H1 (cell line): ENCODE measurements at regions not wholly inside any gene's neighbourhood (a gene's known extent, or its start where the extent isn't known, plus 50 kb on each side); places are given as distances from the start of the nearest gene placed in this dataset.

Experiments used
- CTCF ChIA-PET: fragments of 300-600 bp; sonication (Branson Sonifier 250); formaldehyde crosslinking; loops from one replicate; lab custom pipeline; 2021; ENCODE audit not compliant: partially characterized antibody; lab: Charles Lee
- POLR2A ChIA-PET: fragments of 300-600 bp; sonication (Branson Sonifier 250); formaldehyde crosslinking; loops from one replicate; lab custom pipeline; 2021; ENCODE audit warnings: inconsistent platforms; ENCODE audit not compliant: partially characterized antibody; lab: Charles Lee
- DNase-seq, 2 experiments: peaks; one replicate each; pipeline versions ENCODE4 v3.0.0 to v3.0.0-alpha.2; 2010 to 2022; ENCODE audit warnings: low spot score in 2 of 2, low read depth in 1 of 2, mixed read lengths in 1 of 2
- FAIRE-seq: peaks from 2 replicates; lab custom pipeline; 2011; peaks lifted over from hg19 to GRCh38; lab: Jason Lieb, UNC
- H2AFZ ChIP-seq: 2 replicates; pipeline ENCODE4 v1.8.1; 2012; ENCODE audit warnings: low read length, inconsistent platforms
- H2AK5ac ChIP-seq: 2 replicates; pipeline ENCODE4 v1.6.1; 2013; ENCODE audit warnings: low read depth, low read length
- H2BK120ac ChIP-seq: replicated peaks from 2 replicates; pipeline ENCODE3; 2013; ENCODE audit warnings: low read depth, low read length, inconsistent platforms
- H2BK12ac ChIP-seq: 2 replicates; pipeline ENCODE4 v1.6.1; 2013; ENCODE audit warnings: low read depth, low read length
- H2BK15ac ChIP-seq: 2 replicates; pipeline ENCODE4 v1.6.1; 2013; ENCODE audit warnings: low read length
- H2BK20ac ChIP-seq: 2 replicates; pipeline ENCODE4 v1.6.1; 2013; ENCODE audit warnings: low read length
- H2BK5ac ChIP-seq: 2 replicates; pipeline ENCODE4 v1.6.1; 2013; ENCODE audit warnings: low read depth, low read length
- H3K14ac ChIP-seq: 2 replicates; pipeline ENCODE4 v1.6.1; 2013; ENCODE audit warnings: inconsistent platforms; ENCODE audit not compliant: insufficient read length
- H3K18ac ChIP-seq: 2 replicates; pipeline ENCODE4 v1.6.1; 2013; ENCODE audit warnings: low read length; ENCODE audit errors: extremely low read depth
- H3K23ac ChIP-seq: 2 replicates; pipeline ENCODE4 v1.6.1; 2013; ENCODE audit warnings: inconsistent platforms; ENCODE audit not compliant: insufficient read length
- H3K23me2 ChIP-seq: 2 replicates; pipeline ENCODE4 v1.6.1; 2013; ENCODE audit warnings: low read depth, low read length
- H3K27ac ChIP-seq: 2 replicates; pipeline ENCODE4 v1.6.1; 2011; ENCODE audit warnings: low read depth, low read length, inconsistent platforms
- H3K27me3 ChIP-seq, 4 experiments: replicated peaks in 1 of 4; 1 replicate in 1 of 4; 2 replicates in 3 of 4; pipeline versions ENCODE4 v1.6.1 to v1.8.1; 2011 to 2013; ENCODE audit warnings: low read length in 3 of 4, mild to moderate bottlenecking in 3 of 4, inconsistent platforms in 2 of 4, mixed read lengths in 2 of 4, moderate library complexity in 1 of 4; ENCODE audit not compliant: control insufficient read depth in 3 of 4, insufficient read depth in 3 of 4; ENCODE audit errors: extremely low read depth in 1 of 4
- H3K36me3 ChIP-seq, 4 experiments: 2 replicates each; pipeline versions ENCODE4 v1.6.1 to v1.8.1; 2011 to 2013; ENCODE audit warnings: mild to moderate bottlenecking in 4 of 4, low read length in 3 of 4, moderate library complexity in 2 of 4, control low read depth in 1 of 4, inconsistent platforms in 1 of 4; ENCODE audit not compliant: insufficient read depth in 4 of 4, control insufficient read depth in 2 of 4
- H3K4ac ChIP-seq: replicated peaks from 2 replicates; pipeline ENCODE3; 2013; ENCODE audit warnings: low read length, low read depth, mixed read lengths, inconsistent platforms; ENCODE audit not compliant: insufficient read length
- H3K4me1 ChIP-seq, 4 experiments: replicated peaks in 1 of 4; 1 replicate in 1 of 4; 2 replicates in 3 of 4; pipeline versions ENCODE4 v1.6.1 to v1.8.1; 2011 to 2013; ENCODE audit warnings: low read length in 3 of 4, inconsistent platforms in 2 of 4, mixed read lengths in 1 of 4; ENCODE audit not compliant: insufficient read depth in 4 of 4, control insufficient read depth in 3 of 4
- H3K4me2 ChIP-seq, 2 experiments: 2 replicates each; pipeline versions ENCODE4 v1.6.1 to v1.8.1; 2011 to 2013; ENCODE audit warnings: low read depth in 2 of 2, low read length in 2 of 2, control low read depth in 1 of 2, inconsistent platforms in 1 of 2, mild to moderate bottlenecking in 1 of 2; ENCODE audit not compliant: insufficient read depth in 1 of 2
- H3K4me3 ChIP-seq, 4 experiments: fragments of 200-600, 300-600 bp in 1 of 4; sonication (generic), shearing (Covaris generic), sonication (Bioruptor Twin) in 1 of 4; 2 replicates each; pipeline versions ENCODE4 v1.5.1 to v1.8.1; 2011 to 2016; ENCODE audit warnings: low read length in 4 of 4, low read depth in 3 of 4, control low read depth in 2 of 4, inconsistent platforms in 2 of 4, mild to moderate bottlenecking in 2 of 4, mixed read lengths in 1 of 4, moderate library complexity in 1 of 4; ENCODE audit not compliant: insufficient read depth in 2 of 4; ENCODE audit errors: extremely low read depth in 1 of 4
- H3K56ac ChIP-seq: replicated peaks from 2 replicates; pipeline ENCODE3; 2013; ENCODE audit warnings: low read depth, mild to moderate bottlenecking, mixed read lengths, low read length, inconsistent platforms; ENCODE audit not compliant: insufficient read length
- H3K79me1 ChIP-seq: 2 replicates; pipeline ENCODE4 v1.6.1; 2013; ENCODE audit warnings: low read depth, low read length, control low read depth
- H3K79me2 ChIP-seq, 2 experiments: 2 replicates each; pipeline versions ENCODE4 v1.6.1 to v1.8.1; 2012 to 2013; ENCODE audit warnings: low read length in 2 of 2, mild to moderate bottlenecking in 2 of 2, inconsistent platforms in 1 of 2; ENCODE audit not compliant: insufficient read depth in 2 of 2, control insufficient read depth in 1 of 2
- H3K9ac ChIP-seq, 4 experiments: replicated peaks in 1 of 4; 1 replicate in 1 of 4; 2 replicates in 3 of 4; pipeline versions ENCODE4 v1.6.1 to v1.8.1; 2011 to 2013; ENCODE audit warnings: low read depth in 3 of 4, low read length in 3 of 4, control low read depth in 2 of 4, mild to moderate bottlenecking in 2 of 4, moderate library complexity in 2 of 4, inconsistent platforms in 1 of 4; ENCODE audit errors: extremely low read depth in 1 of 4
- H3K9me3 ChIP-seq, 2 experiments: 2 replicates each; pipeline versions ENCODE4 v1.6.1 to v1.8.1; 2012 to 2013; ENCODE audit warnings: mild to moderate bottlenecking in 2 of 2, moderate library complexity in 2 of 2, control low read depth in 1 of 2, inconsistent platforms in 1 of 2, low read depth in 1 of 2, low read length in 1 of 2, mixed read lengths in 1 of 2; ENCODE audit not compliant: insufficient read depth in 2 of 2
- H4K20me1 ChIP-seq, 2 experiments: replicated peaks in 1 of 2; 2 replicates each; pipeline versions ENCODE3 to v1.8.1; 2011 to 2013; ENCODE audit warnings: inconsistent platforms in 2 of 2, low read length in 2 of 2, mild to moderate bottlenecking in 1 of 2; ENCODE audit not compliant: insufficient read depth in 2 of 2, control insufficient read depth in 1 of 2
- H4K5ac ChIP-seq: 2 replicates; pipeline ENCODE4 v1.6.1; 2013; ENCODE audit warnings: low read length, low read depth, mixed read lengths, inconsistent platforms; ENCODE audit not compliant: insufficient read length
- H4K8ac ChIP-seq: 2 replicates; pipeline ENCODE4 v1.8.0; 2013; ENCODE audit warnings: mild to moderate bottlenecking, moderate library complexity, low read length, inconsistent platforms; ENCODE audit not compliant: insufficient read depth; ENCODE audit errors: extremely low read depth
- H4K91ac ChIP-seq: replicated peaks from 2 replicates; pipeline ENCODE3; 2013; ENCODE audit warnings: low read length, mixed read lengths, inconsistent platforms; ENCODE audit not compliant: insufficient read length
- EGR1 ChIP-seq: IDR thresholded peaks from 2 replicates; pipeline ENCODE4 v1.6.1; 2011; ENCODE audit warnings: low read depth, low read length, borderline replicate concordance
- EP300 ChIP-seq, 2 experiments: IDR thresholded peaks; 1 replicate in 1 of 2; 2 replicates in 1 of 2; pipeline ENCODE4 v1.6.1; 2011 to 2012; ENCODE audit warnings: low read depth in 2 of 2, low read length in 2 of 2, mild to moderate bottlenecking in 2 of 2, borderline replicate concordance in 1 of 2, inconsistent platforms in 1 of 2, moderate library complexity in 1 of 2
- JUN ChIP-seq: IDR thresholded peaks from 2 replicates; pipeline ENCODE4 v1.6.1; 2011; ENCODE audit warnings: low read depth, mild to moderate bottlenecking, improper control_type of control experiment, low read length
- SP2 ChIP-seq: IDR thresholded peaks from 2 replicates; pipeline ENCODE4 v1.6.1; 2012; ENCODE audit warnings: mild to moderate bottlenecking, low read length, inconsistent platforms
- YY1 ChIP-seq: IDR thresholded peaks from 2 replicates; pipeline ENCODE4 v1.6.1; 2011; ENCODE audit warnings: low read depth, mild to moderate bottlenecking, low read length
- WGBS, 2 experiments: shearing (Covaris generic) in 1 of 2; methylation state at CpG; one replicate each; pipeline versions ENCODE4 v1.1.6 to v1.1.7; 2013 to 2015; ENCODE audit warnings: low lambda C conversion rate in 2 of 2, mixed read lengths in 2 of 2, inconsistent platforms in 1 of 2, low coverage in 1 of 2, missing lambda C conversion rate in 1 of 2; ENCODE audit not compliant: insufficient replicate concordance in 2 of 2, insufficient coverage in 1 of 2, insufficient read length in 1 of 2; ENCODE audit errors: extremely low coverage in 1 of 2, missing lambda C conversion rate in 1 of 2; 5-methylcytosine and 5-hydroxymethylcytosine counted together

DNA sequence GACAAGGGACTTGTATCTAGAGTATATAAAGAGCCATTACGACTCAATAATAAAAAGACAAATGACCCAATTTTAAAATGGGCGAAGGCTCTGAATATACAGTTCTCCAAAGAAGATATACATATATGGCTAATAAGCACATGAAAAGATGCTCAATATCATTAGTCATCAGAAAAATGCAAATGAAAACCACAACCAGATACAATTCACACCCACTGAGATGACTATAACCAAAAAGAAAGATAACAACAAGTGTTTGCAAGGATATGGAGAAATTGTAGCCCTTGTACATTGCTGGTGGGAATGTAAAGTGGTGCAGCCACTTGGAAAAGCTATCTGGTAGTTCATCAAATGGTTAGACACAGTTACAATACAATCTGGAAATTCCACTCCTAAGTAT, 96.3 kb downstream of the TRIM29 start:
- Histone ChIP-seq H2BK12ac (no peak overlapping the region), H3K4ac (no peak overlapping the region), H2BK20ac (no peak overlapping the region), H3K18ac (no peak overlapping the region), H3K36me3 (no peaks in the 10 kb centered on the region), H3K23me2 (no peaks in the 10 kb centered on the region), H3K14ac (no peak overlapping the region), H2BK5ac (no peak overlapping the region), H2AFZ (no peak overlapping the region), H3K4me3 (no peak overlapping the region), H4K5ac (no peak overlapping the region), H2BK15ac (no peak overlapping the region), H4K91ac (no peak overlapping the region), H3K56ac (no peak overlapping the region), H3K9ac (no peak overlapping the region), H4K20me1 (no peaks in the 10 kb centered on the region), H3K27me3 (no peaks in the 10 kb centered on the region; a peak in 2 of 7 replicates), H3K9me3 (peaks cover 6 to 8% of the 10 kb centered on the region in 2 experiments; a peak in 3 of 4 replicates), H2AK5ac (no peak overlapping the region)
- CTCF ChIA-PET, result no interaction called here
- TF ChIP-seq EGR1, result no peak
- TF ChIP-seq JUN, result no peak
- TF ChIP-seq SP2, result no peak
- no peak for TF ChIP-seq YY1
- no peak for TF ChIP-seq EP300 (IDR thresholded peaks at IDR 0.05; ENCODE audit: borderline replicate concordance in 1 of 2, low read depth in 2 of 2, low read length in 2 of 2)
- TF ChIP-seq, all 59 proteins: peak for 0
- Histone ChIP-seq H3K4me2 (no peak overlapping the region), H3K4me1 (peaks cover 0 to 4% (median 3%) of the 10 kb centered on the region in 4 experiments; a peak in 3 of 7 replicates), H3K79me1 (no peaks in the 10 kb centered on the region), H4K8ac (no peak overlapping the region), H3K27ac (no peak overlapping the region), H3K23ac (no peak overlapping the region), H3K79me2 (no peaks in the 10 kb centered on the region), H2BK120ac (no peak overlapping the region)
- POLR2A ChIA-PET, result no interaction called here
- FAIRE-seq (no peak), DNase-seq (no peak)
- WGBS, 2 experiments, result 93% methylated on average over 2 of the region's 2 CpGs; no CpG with 5 or more reads in 1 of the 2 experiments
